Endodermal cell (in vitro differentiated cells): ENCODE measurements at regions not wholly inside any gene's neighbourhood (a gene's known extent, or its start where the extent isn't known, plus 50 kb on each side); places are given as distances from the start of the nearest gene placed in this dataset.

Experiments
- DNase-seq: peaks from one replicate; pipeline ENCODE4 v3.0.0-alpha.2; 2017
- H3K27ac ChIP-seq: 2 replicates; pipeline ENCODE4 v1.5.1; 2013; ENCODE audit warnings: mild to moderate bottlenecking, low read depth, low read length, moderate library complexity
- H3K27me3 ChIP-seq: 2 replicates; pipeline ENCODE4 v1.6.1; 2013; ENCODE audit warnings: mild to moderate bottlenecking, low read length, moderate library complexity; ENCODE audit not compliant: insufficient read depth, control insufficient read depth, poor library complexity, severe bottlenecking
- H3K36me3 ChIP-seq: 2 replicates; pipeline ENCODE4 v1.7.0; 2013; ENCODE audit warnings: mild to moderate bottlenecking, low read length, moderate library complexity; ENCODE audit not compliant: control insufficient read depth, insufficient read depth
- H3K4me1 ChIP-seq: one replicate; pipeline ENCODE4 v1.7.0; 2013; ENCODE audit warnings: low read length; ENCODE audit not compliant: control insufficient read depth, insufficient read depth
- H3K4me3 ChIP-seq: 2 replicates; pipeline ENCODE4 v1.5.1; 2013; ENCODE audit warnings: mild to moderate bottlenecking, low read length, moderate library complexity
- H3K9ac ChIP-seq: 2 replicates; pipeline ENCODE4 v1.6.1; 2013; ENCODE audit warnings: mild to moderate bottlenecking, low read length, moderate library complexity; ENCODE audit not compliant: poor library complexity, severe bottlenecking; ENCODE audit errors: extremely low read depth
- H3K9me3 ChIP-seq: 2 replicates; pipeline ENCODE4 v1.6.1; 2013; ENCODE audit warnings: mild to moderate bottlenecking, low read length, moderate library complexity; ENCODE audit not compliant: control insufficient read depth
- H3K27ac Mint-ChIP-seq: 2 replicates; pipeline ENCODE4 v1.8.0; 2020; ENCODE audit warnings: mixed read lengths
- H3K27me3 Mint-ChIP-seq: 2 replicates; pipeline ENCODE4 v1.8.0; 2021; ENCODE audit warnings: mild to moderate bottlenecking, mixed read lengths; ENCODE audit not compliant: insufficient read depth
- H3K36me3 Mint-ChIP-seq: 2 replicates; pipeline ENCODE4 v1.8.0; 2020; ENCODE audit warnings: low read depth, mixed read lengths
- H3K4me1 Mint-ChIP-seq: 2 replicates; pipeline ENCODE4 v1.8.0; 2020; ENCODE audit warnings: mixed read lengths
- H3K4me3 Mint-ChIP-seq: 2 replicates; pipeline ENCODE4 v1.8.0; 2020; ENCODE audit warnings: mild to moderate bottlenecking, moderate library complexity, mixed read lengths
- H3K9me3 Mint-ChIP-seq: 2 replicates; pipeline ENCODE4 v1.8.0; 2020; ENCODE audit warnings: mild to moderate bottlenecking, mixed read lengths
- CTCF ChIP-seq: fragments of 200-600 bp; sonication (generic); conservative IDR thresholded peaks from 2 replicates; pipeline ENCODE4 v1.5.0; 2021; ENCODE audit warnings: antibody characterized with exemption, mild to moderate bottlenecking
- WGBS, 2 experiments: methylation state at CpG; one replicate each; pipeline versions ENCODE4 v1.1.5 to v1.1.7; 2013; ENCODE audit warnings: missing lambda C conversion rate in 2 of 2, mixed read lengths in 1 of 2; ENCODE audit not compliant: insufficient coverage in 1 of 2, insufficient read length in 1 of 2; 5-methylcytosine and 5-hydroxymethylcytosine counted together

GRCh38 chrX:9147086-9147485 lies 113.2 kb upstream of the FAM9B start:
- Mint-ChIP-seq H3K4me1 (peaks cover 10% of the 10 kb centered on the region), H3K9me3 (peaks cover 36% of the 10 kb centered on the region), H3K4me3 (no peak overlapping the region), H3K36me3 (no peaks in the 10 kb centered on the region), H3K27ac (no peak overlapping the region), H3K27me3 (peaks cover 3% of the 10 kb centered on the region)
- 33 to 76% methylated on average over 1 to 5 of the region's 5 CpGs for WGBS, 2 experiments
- Histone ChIP-seq H3K4me3 (no peak overlapping the region), H3K27me3 (no peaks in the 10 kb centered on the region), H3K27ac (no peak overlapping the region), H3K36me3 (no peaks in the 10 kb centered on the region), H3K9me3 (no peaks in the 10 kb centered on the region), H3K9ac (no peak overlapping the region), H3K4me1 (no peaks in the 10 kb centered on the region)
- DNase-seq = no peak
- no peak for TF ChIP-seq CTCF

GRCh38 chrX:9147726-9148125 lies 113.8 kb upstream of the FAM9B start:
- Histone ChIP-seq H3K4me1 (no peaks in the 10 kb centered on the region), H3K27me3 (no peaks in the 10 kb centered on the region), H3K9ac (no peak overlapping the region), H3K4me3 (no peak overlapping the region), H3K27ac (no peak overlapping the region), H3K36me3 (no peaks in the 10 kb centered on the region), H3K9me3 (no peaks in the 10 kb centered on the region)
- DNase-seq = peak; percentile 69
- Mint-ChIP-seq H3K36me3 (no peaks in the 10 kb centered on the region), H3K4me3 (no peak overlapping the region), H3K4me1 (peaks cover 10% of the 10 kb centered on the region), H3K9me3 (peaks cover 38% of the 10 kb centered on the region), H3K27ac (no peak overlapping the region), H3K27me3 (peaks cover 3% of the 10 kb centered on the region)
- TF ChIP-seq CTCF = no peak
- 26% methylated on average over 7 of the region's 7 CpGs; no CpG with 5 or more reads in 1 of the 2 experiments for WGBS, 2 experiments

- Histone ChIP-seq H3K4me3 (peak overlapping the region; percentile 23), H3K27me3 (no peaks in the 10 kb centered on the region), H3K4me1 (no peaks in the 10 kb centered on the region), H3K36me3 (no peaks in the 10 kb centered on the region), H3K9ac (peak overlapping the region; percentile 30), H3K27ac (peak overlapping the region; percentile 19), H3K9me3 (no peaks in the 10 kb centered on the region)
- no peak for TF ChIP-seq CTCF
- 45% methylated on average over 9 of the region's 9 CpGs; no CpG with 5 or more reads in 1 of the 2 experiments for WGBS, 2 experiments
- Mint-ChIP-seq H3K36me3 (no peaks in the 10 kb centered on the region), H3K9me3 (peaks cover 47% of the 10 kb centered on the region), H3K4me3 (no peak overlapping the region), H3K4me1 (peaks cover 10% of the 10 kb centered on the region), H3K27me3 (peaks cover 3% of the 10 kb centered on the region), H3K27ac (peak overlapping the region; percentile 70)
- DNase-seq = peak; percentile 86
These were observed 114.9 kb upstream of the FAM9B start for GRCh38 chrX:9148615-9149399.
